GM08714 (cell line): ENCODE measurements at regions not wholly inside any gene's neighbourhood (a gene's known extent, or its start where the extent isn't known, plus 50 kb on each side); places are given as distances from the start of the nearest gene placed in this dataset.

ENCODE experiments used
- H3K4me3 ChIP-seq: fragments of 200-500 bp; sonication (Bioruptor generic); 2 replicates; pipeline ENCODE4 v1.5.1; 2014; ENCODE audit warnings: mild to moderate bottlenecking, low read length, inconsistent platforms
- ZNF274 ChIP-seq: IDR thresholded peaks from 2 replicates; pipeline ENCODE4 v1.6.1; 2012; ENCODE audit warnings: mild to moderate bottlenecking, low read depth, low read length

DNA sequence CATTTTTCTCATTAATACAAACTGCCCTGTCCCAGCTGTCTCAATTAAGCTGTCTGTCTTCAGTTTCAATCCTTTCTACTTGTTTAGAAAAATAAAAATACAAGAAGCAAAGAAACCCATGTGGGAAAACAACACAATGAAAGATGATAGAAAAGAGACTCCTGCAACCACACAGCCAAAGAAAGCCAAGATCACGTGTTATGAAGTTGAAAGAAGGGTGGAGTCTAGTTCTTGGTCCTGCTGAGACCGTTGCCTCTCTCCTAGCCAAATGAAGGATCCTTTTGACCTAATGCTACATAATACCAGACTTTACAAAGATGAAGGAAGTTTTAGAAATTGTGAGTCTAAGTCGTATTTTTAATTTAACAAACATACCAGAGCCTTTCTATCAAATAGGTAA is 218.8 kb upstream of the RRP15 start:
- no peak for TF ChIP-seq ZNF274
- no peak overlapping the region for H3K4me3 ChIP-seq

DNA sequence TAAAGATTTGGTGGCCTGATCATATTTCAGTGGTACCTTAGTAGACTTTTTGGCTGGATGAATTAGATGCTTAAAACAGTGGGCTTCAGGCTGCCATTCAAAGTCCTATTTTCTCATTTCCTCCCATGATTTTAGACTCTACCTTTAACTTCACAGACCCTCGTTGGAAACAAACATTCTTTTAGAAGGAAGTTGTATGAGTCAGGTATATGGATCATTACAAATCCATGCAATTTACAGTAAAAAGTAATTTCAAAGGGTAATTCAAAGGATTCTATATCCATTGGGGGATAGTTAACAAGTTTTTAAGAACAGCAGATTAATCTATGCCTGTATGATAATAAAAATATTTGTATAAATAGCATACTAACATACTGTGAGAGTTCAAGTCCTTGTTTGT is 216.9 kb upstream of the RRP15 start:
- no peak overlapping the region for H3K4me3 ChIP-seq
- TF ChIP-seq ZNF274 = no peak

DNA sequence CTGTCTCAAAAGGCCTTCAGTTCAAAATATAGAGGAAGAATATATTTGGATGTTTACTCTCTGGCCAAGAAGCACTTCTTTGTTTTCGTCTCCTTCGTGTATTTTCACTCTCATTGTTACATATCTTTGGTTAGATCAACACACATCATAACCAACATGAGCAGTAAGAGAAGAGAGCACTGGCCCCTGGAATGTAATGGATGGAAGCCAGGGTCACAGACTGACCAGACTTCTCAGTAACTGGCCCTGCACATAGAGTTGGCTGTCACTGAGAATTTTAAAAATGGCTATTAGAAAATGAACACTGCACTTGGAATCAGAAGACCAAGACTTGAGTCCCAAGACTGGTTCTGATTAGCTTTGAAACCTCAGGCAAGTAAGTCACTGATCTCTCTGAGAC is 215.9 kb upstream of the RRP15 start:
- H3K4me3 ChIP-seq = no peak overlapping the region
- TF ChIP-seq ZNF274 = no peak

DNA sequence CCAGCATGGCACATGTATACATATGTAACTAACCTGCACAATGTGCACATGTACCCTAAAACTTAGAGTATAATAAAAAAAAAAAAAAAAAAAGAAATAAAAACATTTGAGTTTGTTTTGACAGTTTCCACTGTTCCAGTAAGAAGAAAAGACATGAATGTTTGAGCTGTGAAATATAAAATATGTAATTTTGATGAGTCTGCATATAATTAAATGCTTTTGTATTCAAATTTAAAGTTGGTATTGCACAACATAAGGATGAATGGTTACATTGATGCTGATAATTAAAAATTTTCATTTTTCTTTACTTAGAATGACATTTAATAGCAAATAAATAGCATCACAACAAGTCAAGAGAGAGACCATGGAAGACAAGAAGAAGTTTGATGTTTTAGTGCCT is 212.0 kb upstream of the RRP15 start:
- no peak for TF ChIP-seq ZNF274
- H3K4me3 ChIP-seq = no peak overlapping the region

DNA sequence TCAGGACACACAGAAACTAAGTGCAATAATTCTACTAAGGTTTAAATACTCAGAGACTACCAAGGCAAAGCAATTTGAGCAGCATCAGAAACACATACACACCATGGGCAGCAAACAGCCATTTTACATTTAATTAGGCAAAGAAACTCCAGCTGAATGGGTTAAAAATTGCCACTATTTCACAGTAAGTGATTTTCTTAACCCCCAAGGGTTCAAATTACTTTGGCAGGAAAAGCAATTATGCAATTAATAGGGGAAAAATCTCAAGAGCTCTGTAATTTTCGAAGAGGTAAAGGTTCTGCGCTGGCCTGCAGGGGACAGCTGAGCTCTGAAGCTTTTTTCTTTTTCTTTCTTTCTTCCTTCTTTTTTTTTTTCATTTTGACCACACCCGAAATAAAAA is 206.2 kb upstream of the RRP15 start:
- no peak overlapping the region for H3K4me3 ChIP-seq

DNA sequence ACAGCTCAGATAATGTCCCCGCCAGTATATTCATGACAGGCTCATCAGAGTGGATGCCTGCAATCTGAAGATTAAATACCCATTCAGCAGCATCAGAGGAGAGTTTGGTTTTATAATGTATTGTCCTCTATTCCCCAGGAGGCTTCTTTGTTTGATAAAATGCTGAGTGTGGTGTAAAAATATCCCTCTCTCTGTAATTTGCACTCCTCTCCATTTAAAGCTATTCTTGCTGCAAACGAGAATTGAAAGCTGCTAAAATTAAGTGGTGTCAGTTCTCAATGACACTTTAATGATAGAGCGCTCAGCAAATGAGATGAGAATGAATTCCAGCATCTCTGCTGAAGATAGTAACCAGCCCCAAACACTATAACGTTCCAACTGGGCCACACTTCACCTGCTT is 205.7 kb upstream of the RRP15 start:
- no peak for TF ChIP-seq ZNF274
- no peak overlapping the region for H3K4me3 ChIP-seq

More for the DNA sequence above, 206.2 kb upstream of the RRP15 start:
- TF ChIP-seq ZNF274 = no peak

DNA sequence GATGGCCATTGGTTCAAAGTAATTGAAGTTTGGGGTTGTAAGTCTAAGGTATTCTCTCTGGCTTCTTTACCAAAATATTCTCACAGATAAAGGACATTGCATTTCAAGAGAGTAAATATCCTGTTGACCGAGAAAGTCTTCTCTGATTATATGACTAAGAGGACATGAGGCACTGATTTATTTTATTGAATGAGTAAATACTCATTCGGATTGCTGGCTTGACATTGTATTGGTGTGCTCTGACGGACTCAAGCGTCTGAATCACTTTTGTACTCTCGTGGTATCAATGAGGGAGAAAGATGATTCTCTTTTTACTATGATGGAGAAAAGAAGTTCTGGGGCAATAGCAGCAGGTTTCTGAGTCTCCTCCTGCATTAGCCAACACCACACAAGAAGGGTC is 205.3 kb upstream of the RRP15 start:
- H3K4me3 ChIP-seq = no peak overlapping the region
- no peak for TF ChIP-seq ZNF274

DNA sequence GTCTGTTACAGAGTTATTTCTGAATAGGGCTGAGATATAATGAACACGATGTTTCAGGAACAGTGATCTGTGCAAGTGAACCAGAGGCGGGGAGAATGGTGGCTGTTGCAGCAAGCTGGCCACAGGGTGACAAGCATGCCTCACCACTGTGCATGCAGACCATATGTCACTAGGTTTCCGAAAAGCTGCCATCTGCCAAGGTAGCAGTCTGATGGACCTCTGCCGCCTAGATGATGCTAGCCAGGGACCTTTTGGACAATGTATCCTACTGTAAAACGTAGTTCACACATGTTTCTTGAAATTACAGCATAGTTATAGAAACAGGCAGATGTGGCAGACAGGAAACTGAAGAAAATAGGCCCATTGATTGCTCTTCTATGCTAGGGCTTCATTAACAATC is 204.2 kb upstream of the RRP15 start:
- no peak overlapping the region for H3K4me3 ChIP-seq

DNA sequence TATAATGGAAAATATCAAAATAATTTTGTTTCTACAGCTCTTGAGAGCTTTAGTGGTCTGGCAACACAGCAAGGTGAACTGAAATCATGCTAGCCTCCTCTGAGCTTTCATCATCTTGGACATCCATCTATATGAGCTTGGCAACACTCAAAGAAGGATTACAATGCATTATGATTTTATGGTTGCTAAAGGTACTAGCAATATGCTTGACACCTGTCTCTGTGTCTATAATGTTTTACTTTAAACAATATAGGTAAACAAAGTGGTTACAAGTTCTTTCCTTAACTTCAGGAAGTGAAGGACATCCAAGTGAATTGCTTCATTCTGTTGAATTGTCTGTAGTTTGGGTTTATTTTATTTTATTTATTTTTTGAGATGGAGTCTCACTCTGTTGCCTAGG is 203.7 kb upstream of the RRP15 start:
- H3K4me3 ChIP-seq = no peak overlapping the region
- TF ChIP-seq ZNF274 = no peak

More for the DNA sequence above, 204.2 kb upstream of the RRP15 start:
- TF ChIP-seq ZNF274 = no peak

DNA sequence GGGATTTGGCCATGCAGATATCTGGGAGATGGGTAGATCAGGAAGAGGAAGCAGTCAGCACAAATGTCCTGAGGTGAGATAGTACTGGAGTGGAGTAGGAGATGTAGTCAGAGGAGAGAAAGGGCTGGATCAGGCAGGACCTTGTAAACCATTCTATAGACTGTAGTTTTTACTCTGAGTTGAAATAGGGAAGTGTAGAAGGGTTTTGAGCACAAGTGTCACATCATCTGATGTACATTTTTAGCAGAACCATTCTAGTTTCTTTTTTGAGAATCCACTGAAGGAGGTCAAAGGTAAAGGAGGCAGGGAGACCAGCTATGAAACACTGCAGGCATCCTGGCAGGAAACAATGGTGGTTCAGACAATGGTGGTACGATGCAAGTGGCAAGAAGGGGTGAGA is 194.6 kb upstream of the RRP15 start:
- H3K4me3 ChIP-seq = no peak overlapping the region
- TF ChIP-seq ZNF274 = no peak

DNA sequence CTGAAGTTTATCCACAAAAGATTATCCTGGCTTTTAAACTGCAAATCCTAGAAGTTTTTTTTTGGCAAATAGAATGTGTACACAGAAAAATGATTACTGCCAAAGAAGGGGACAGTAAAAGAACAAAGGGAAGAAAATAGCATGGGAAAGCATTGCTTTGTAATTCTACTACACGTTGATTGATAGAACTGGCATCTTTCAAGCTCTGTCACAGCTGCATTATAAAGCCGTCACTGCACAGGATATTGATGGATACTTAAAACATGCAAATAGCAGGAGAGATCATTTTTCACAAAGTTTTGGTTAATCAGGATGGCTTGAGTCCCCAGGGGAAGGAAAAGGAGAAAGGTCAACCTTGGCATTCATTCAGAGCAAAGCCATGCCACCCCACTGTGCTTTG is 183.7 kb upstream of the RRP15 start:
- no peak for TF ChIP-seq ZNF274
- H3K4me3 ChIP-seq = no peak overlapping the region

DNA sequence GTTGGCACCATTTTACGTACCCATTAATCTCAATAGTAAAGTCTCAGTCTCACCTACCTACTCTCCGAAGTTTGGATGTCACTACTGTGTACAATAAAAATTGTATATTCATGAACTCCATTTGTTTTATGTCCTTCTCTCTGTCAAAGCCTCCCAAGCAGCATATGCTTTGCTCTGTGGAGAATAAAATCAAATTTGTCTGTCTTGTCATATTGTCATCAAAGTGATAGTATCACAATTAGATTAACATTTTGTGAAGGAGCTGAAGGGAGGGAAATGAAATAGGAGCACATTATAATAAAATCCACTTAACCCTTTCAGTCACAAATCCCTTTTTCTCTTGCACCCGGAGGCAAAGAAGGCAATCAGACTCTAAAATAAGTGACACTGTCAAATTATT is 177.1 kb upstream of the RRP15 start:
- H3K4me3 ChIP-seq = no peak overlapping the region
- TF ChIP-seq ZNF274 = no peak

DNA sequence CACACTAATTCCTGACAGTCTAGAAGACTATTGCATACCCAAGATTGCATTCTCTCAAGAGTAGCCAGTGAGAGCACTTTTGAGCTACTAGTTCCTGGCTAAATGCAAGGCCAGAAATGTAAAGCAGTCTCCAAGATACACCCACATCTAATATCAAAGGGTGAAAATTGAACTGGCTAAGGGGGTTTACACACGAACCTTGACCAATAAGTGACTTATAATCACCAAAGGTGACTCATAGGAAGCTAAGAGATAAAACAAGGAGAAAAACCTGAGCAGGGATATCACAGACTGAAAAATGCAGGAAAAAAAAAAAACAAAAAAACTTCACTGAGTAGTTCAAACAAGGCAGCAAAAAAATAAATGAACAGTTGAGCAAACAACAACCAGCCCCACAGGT is 172.2 kb upstream of the RRP15 start:
- no peak for TF ChIP-seq ZNF274

DNA sequence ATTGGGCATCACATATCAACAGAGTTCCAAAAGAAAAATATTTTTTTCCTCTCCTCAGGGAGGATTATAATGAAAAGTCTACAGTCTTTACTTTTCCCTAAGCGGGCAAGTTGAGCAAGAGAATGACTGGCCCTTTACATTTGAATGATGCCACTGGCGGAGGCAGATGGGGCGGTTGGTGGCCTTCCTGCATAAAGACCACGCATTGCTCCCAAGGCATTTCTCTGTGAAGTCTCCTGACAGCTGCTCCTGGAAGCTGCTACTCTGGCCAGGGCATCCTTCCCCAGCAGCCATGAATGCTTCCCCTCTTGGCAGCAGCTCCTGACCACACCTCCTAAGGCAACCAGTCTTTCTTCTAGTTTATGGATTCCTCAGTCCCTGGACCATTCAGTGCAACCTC is 161.1 kb upstream of the RRP15 start:
- TF ChIP-seq ZNF274 = no peak
- H3K4me3 ChIP-seq = no peak overlapping the region

More for the DNA sequence above, 172.2 kb upstream of the RRP15 start:
- H3K4me3 ChIP-seq = no peak overlapping the region

DNA sequence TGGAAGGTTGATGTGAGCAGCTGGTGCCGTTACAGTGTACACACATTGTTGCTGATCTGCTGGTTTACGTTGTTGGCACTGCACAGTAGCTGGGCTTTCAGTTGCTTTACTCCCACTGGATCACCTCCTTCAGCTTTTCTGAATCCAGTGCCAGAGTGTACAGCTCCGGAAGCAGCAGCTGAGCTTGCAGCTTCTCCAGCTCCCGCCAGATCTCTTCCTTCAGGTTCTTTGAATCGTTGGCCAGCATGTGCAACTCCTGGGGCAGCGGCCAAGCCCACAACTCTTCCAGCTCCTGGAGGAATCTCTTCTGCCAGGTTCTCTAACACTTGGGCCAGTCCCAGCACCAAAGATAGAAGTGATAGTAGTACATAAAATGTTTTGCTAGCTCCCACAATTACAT is 149.7 kb upstream of the RRP15 start:
- no peak for TF ChIP-seq ZNF274
- H3K4me3 ChIP-seq = no peak overlapping the region

DNA sequence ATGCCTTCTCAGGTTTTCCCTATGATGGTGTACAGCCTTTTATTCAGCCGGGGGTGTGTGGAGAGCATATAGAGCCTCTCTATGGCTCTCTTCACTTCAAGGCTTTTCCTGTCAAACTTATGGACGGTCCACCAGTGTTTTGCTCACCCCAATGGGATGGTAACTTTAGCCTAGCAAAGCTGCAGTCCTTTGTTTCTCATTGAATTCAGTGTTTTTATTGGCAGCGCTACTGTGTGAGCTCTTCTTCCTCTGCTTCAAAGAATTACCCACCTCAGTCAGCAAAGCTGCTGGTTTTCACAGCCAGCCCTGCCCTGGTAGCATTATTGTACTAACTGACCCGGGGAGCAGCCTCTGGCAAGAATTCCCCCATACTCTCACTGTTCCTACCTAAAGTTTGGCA is 145.3 kb upstream of the RRP15 start:
- no peak overlapping the region for H3K4me3 ChIP-seq
- TF ChIP-seq ZNF274 = no peak

DNA sequence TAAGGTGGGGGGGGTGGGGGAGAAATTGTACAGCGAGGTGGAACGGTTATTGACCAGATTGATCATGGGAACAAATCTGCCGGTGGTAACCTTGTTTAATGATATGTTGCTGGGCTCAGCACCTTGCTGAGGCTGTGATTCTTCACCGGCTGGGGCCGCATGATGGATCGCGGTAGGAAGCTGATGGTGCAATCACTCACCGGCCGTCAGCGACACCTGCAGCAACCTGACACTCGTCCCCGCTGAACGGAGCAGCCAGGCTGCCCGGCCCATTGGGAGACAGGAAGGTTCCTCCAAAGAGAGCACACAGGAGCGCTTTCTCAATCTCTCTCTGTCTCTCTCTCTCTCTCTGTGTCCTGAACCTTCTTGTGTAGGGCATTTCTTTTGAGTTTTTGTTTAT is 128.5 kb upstream of the RRP15 start:
- no peak overlapping the region for H3K4me3 ChIP-seq
- no peak for TF ChIP-seq ZNF274

DNA sequence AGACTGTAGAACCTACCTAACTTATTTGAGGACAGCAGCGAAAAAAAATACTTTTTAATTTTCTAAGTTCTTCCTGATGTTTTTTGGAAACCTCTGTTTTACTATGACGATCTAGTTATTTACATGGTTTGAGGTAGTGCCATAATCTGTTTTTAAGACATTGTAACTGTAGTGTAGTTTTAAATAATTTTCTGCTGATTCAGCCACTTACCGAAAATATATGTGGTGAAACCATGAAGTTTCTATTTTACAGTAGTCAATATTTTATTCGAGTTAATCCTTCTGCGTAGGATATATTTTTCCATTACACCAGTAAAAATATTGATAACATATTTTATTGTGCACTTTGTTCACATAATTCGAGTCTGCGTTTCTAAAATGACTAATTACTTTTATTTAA is 121.7 kb upstream of the RRP15 start:
- no peak overlapping the region for H3K4me3 ChIP-seq
- TF ChIP-seq ZNF274 = no peak
